ENCODE measurements at regions not wholly inside any gene's neighbourhood (a gene's known extent, or its start where the extent isn't known, plus 50 kb on each side); places are given as distances from the start of the nearest gene placed in this dataset.

DNA sequence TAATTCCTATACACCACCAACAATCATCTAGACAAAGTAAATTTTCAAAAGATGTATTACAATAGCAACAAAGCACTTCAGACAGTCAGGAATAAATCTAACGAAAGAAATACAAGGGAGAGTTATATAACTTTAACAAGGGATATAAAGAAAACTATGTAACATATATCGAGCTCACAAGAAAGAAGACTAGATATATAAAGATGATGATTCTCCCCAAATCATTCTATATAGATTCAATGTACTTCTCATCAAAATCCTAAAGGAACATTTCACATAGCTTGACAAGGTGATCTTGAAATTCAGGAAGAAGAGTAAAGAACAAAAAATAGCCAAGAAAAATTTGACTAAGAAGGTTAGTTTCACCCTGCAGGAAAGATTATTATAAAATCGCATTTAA, 179.4 kb downstream of the SP3 start:
- TF ChIP-seq POLR2AphosphoS5 (IDR thresholded peaks at IDR 0.05; ENCODE audit: insufficient read depth in 1 of 2, low read depth in 1 of 2) (no peak), POLR2A (IDR thresholded peaks at IDR 0.05) (no peak)
- TF ChIP-seq, protein P1, sequence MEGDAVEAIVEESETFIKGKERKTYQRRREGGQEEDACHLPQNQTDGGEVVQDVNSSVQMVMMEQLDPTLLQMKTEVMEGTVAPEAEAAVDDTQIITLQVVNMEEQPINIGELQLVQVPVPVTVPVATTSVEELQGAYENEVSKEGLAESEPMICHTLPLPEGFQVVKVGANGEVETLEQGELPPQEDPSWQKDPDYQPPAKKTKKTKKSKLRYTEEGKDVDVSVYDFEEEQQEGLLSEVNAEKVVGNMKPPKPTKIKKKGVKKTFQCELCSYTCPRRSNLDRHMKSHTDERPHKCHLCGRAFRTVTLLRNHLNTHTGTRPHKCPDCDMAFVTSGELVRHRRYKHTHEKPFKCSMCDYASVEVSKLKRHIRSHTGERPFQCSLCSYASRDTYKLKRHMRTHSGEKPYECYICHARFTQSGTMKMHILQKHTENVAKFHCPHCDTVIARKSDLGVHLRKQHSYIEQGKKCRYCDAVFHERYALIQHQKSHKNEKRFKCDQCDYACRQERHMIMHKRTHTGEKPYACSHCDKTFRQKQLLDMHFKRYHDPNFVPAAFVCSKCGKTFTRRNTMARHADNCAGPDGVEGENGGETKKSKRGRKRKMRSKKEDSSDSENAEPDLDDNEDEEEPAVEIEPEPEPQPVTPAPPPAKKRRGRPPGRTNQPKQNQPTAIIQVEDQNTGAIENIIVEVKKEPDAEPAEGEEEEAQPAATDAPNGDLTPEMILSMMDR (IDR thresholded peaks at IDR 0.05), result no peak
- intact Hi-C loops (cut with DNase I), result no loop called here
- no peak for DNase-seq (ENCODE audit: extremely low spot score in 2 of 2)
- Histone ChIP-seq H3K4me1 (peaks cover 9% of the 10 kb centered on the region), H3K4me3 (no peak overlapping the region), H3K27me3 (no peaks in the 10 kb centered on the region), H3K9me3 (no peaks in the 10 kb centered on the region), H3K27ac (no peak overlapping the region), H3K36me3 (no peaks in the 10 kb centered on the region)

DNA sequence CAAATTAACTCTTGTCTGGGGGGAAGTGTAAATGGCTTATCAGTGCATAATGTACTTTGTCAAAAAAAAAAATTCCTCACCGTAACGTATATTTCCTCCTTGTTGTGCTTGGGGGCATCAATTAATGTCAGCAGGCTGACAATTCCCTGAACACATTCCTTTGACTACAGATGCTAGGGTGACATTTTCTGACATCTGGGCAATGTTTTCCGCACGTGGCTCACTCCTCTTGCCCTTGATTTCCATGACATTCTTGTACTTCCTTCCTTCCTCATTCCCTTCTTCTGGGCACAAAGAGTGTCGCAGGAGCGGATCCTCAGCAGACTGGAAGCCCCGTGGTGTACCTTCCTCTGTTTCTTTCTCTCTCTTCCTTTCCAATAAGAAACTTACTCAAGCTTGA, 173.7 kb downstream of the SP3 start:
- intact Hi-C loops (cut with DNase I), result no loop called here
- no peak overlapping the region for H3K4me3 ChIP-seq
- TF ChIP-seq POLR2A (IDR thresholded peaks at IDR 0.05), result no peak
- TF ChIP-seq POLR2AphosphoS5 (IDR thresholded peaks at IDR 0.05; ENCODE audit: insufficient read depth in 1 of 2, low read depth in 1 of 2), result no peak
- TF ChIP-seq, protein P1 (IDR thresholded peaks at IDR 0.05), result no peak

DNA sequence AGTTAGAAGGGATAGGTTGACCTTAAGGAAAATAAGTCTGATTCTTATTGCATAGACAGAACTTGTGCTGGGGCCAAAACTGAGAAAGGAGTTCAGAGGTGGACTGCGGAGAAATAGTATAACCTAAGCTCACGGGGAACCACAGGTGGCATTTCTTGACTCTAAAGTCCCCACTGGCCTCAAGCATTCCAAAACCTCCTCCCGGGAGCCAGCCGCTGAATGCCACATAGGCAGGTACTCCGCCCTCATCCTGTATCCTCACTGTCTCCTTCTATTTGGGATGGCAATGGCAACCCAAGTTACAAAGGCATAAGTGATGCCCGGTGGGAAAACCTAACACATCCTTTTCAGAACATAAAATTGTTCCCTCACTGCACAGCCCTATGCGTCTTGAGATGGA, 173.0 kb downstream of the SP3 start:
- Histone ChIP-seq H3K36me3 (no peaks in the 10 kb centered on the region), H3K4me1 (no peaks in the 10 kb centered on the region), H3K9me3 (no peaks in the 10 kb centered on the region), H3K4me3 (no peak overlapping the region), H3K27me3 (no peaks in the 10 kb centered on the region), H3K27ac (no peak overlapping the region)
- intact Hi-C loops (cut with DNase I), result no loop called here
- DNase-seq (ENCODE audit: extremely low spot score in 2 of 2), result peak in 1 of 2 donors; percentile 61
- TF ChIP-seq POLR2A (IDR thresholded peaks at IDR 0.05) (no peak), POLR2AphosphoS5 (IDR thresholded peaks at IDR 0.05; ENCODE audit: insufficient read depth in 1 of 2, low read depth in 1 of 2) (no peak)
- TF ChIP-seq, protein P1 (IDR thresholded peaks at IDR 0.05), result no peak

More for the DNA sequence above, 173.7 kb downstream of the SP3 start:
- Histone ChIP-seq H3K27ac (no peak overlapping the region), H3K36me3 (no peaks in the 10 kb centered on the region), H3K4me1 (no peaks in the 10 kb centered on the region), H3K27me3 (no peaks in the 10 kb centered on the region), H3K9me3 (no peaks in the 10 kb centered on the region)
- peak in 1 of 2 donors; percentile 4 for DNase-seq (ENCODE audit: extremely low spot score in 2 of 2)

DNA sequence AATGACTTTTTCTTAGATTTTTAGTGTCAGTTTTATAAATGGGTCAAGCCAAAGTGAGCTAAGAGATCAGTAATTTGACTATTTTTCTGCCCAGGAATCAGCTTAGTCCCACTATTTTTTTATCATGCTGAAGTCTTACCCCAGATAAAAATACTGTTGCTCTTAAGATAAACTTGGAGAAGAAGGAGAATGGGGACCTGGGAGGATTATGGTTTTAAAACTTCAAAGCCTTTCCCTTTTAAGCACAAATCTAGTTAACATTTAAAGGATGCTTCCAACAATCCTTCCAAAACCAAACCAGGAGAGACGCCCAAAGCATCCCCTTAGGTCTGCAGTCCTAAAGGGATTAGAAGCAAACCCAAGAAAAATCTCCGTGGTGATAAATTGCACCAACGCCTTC, 172.4 kb downstream of the SP3 start:
- no peak for DNase-seq (ENCODE audit: extremely low spot score in 2 of 2)
- no peaks in the 10 kb centered on the region for H3K36me3 ChIP-seq
- H3K4me3 ChIP-seq, result no peak overlapping the region
- no peaks in the 10 kb centered on the region for H3K4me1 ChIP-seq
- H3K27me3 ChIP-seq, result no peaks in the 10 kb centered on the region
- no peak for TF ChIP-seq POLR2A (IDR thresholded peaks at IDR 0.05)
- TF ChIP-seq, protein P1 (IDR thresholded peaks at IDR 0.05), result no peak
- no peak for TF ChIP-seq POLR2AphosphoS5 (IDR thresholded peaks at IDR 0.05; ENCODE audit: insufficient read depth in 1 of 2, low read depth in 1 of 2)
- no peak overlapping the region for H3K27ac ChIP-seq
- no peaks in the 10 kb centered on the region for H3K9me3 ChIP-seq
- intact Hi-C loops (cut with DNase I), result no loop called here

DNA sequence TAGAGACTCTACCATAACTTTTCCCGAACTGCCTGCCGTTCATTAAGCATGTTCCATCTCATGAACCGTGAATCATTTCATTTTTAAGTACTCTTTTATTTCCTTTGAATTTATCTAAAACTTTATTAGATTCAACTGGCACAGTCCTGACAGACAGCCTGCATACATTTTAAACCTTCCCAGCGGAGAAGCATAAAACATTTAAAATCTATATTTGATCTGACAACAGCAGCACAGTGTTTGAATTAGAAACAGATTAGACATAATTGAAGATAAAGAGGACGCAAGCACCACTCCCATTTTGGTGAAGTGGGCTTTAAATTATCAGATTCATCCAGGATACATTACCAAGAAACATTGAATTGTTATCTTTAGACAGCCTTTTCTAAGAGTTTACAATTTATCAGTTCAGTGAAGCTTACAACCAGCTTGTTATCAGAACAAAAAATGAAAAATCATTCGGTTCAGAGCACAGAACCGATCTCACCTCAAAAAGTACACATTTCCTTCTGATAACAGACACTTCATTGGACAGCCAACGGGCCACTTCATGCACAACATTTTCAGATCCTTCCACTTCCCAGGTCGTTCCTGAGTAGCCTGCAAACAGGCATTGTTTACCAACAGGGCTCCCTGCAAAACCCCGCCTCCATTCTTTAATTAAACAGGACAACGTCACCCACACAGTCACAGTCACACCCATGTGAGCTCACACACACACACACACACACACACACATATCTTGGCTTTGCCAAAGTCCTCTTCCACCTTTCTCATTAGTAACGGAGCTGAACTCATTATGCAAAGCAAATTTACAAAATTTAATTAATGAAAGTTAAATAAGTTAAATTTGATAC, 171.2 kb downstream of the SP3 start:
- Histone ChIP-seq H3K36me3 (no peaks in the 10 kb centered on the region), H3K27ac (no peak overlapping the region), H3K27me3 (no peaks in the 10 kb centered on the region), H3K9me3 (no peaks in the 10 kb centered on the region), H3K4me1 (no peaks in the 10 kb centered on the region), H3K4me3 (no peak overlapping the region)
- TF ChIP-seq POLR2A (IDR thresholded peaks at IDR 0.05) (no peak), POLR2AphosphoS5 (IDR thresholded peaks at IDR 0.05; ENCODE audit: insufficient read depth in 1 of 2, low read depth in 1 of 2) (no peak)
- TF ChIP-seq, protein P1 (IDR thresholded peaks at IDR 0.05), result no peak
- intact Hi-C loops (cut with DNase I), result no loop called here
- peak in 1 of 2 donors; percentile 22 for DNase-seq (ENCODE audit: extremely low spot score in 2 of 2)

Data from vagina (tissue), 2 donors.